ENCODE measurements at regions not wholly inside any gene's neighbourhood (a gene's known extent, or its start where the extent isn't known, plus 50 kb on each side); places are given as distances from the start of the nearest gene placed in this dataset.

DNA sequence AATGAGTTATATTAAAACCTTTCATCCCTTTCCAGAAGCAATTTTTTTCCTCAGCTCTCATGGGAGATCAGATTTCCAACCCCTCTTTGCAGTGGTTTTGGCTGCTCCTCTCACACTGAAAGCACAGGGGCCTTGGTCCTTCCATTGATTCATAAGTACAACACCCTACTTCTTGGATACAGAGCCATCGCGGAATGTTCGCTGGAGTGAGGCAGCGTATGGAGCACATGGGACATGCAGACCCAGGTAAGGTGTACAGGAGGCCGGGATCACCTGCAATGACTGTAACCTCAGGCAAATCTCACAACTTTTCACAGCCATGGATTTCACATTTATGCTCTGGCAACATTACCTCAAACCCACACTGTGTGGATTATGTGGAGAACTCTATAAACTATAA is 75.2 kb upstream of the HEY2 start:
- H3K27me3 ChIP-seq: no peaks in the 10 kb centered on the region
- TF ChIP-seq CTCF (IDR thresholded peaks at IDR 0.05): no peak
- TF ChIP-seq POLR2AphosphoS5 (IDR thresholded peaks at IDR 0.05): no peak
- no peak for TF ChIP-seq EP300 (IDR thresholded peaks at IDR 0.05)
- TF ChIP-seq POLR2A (IDR thresholded peaks at IDR 0.05; ENCODE audit: low read depth): no peak
- H3K4me3 ChIP-seq: no peak overlapping the region
- intact Hi-C loops (cut with DNase I): no loop called here
- H3K36me3 ChIP-seq: no peaks in the 10 kb centered on the region
- H3K27ac ChIP-seq (replicated peaks in 1 of 4): no peak overlapping the region
- WGBS: 79% methylated on average over 5 of the region's 5 CpGs
- peaks cover 0 to 51% (median 17%) of the 10 kb centered on the region in 4 donors for H3K4me1 ChIP-seq
- DNase-seq (ENCODE audit: extremely low spot score): no peak
- no peaks in the 10 kb centered on the region for H3K9me3 ChIP-seq

- intact Hi-C loops (cut with DNase I): no loop called here
- H3K27me3 ChIP-seq: no peaks in the 10 kb centered on the region
- 43% methylated on average over 4 of the region's 4 CpGs for WGBS
Observed at GRCh38 chr6:125678601-125679000, 70.8 kb upstream of the HEY2 start.

GRCh38 chr6:125679128-125679527 is 70.3 kb upstream of the HEY2 start:
- Histone ChIP-seq H3K9me3 (no peaks in the 10 kb centered on the region), H3K27me3 (no peaks in the 10 kb centered on the region), H3K36me3 (no peaks in the 10 kb centered on the region), H3K27ac (replicated peaks in 1 of 4) (no peak overlapping the region), H3K4me3 (no peak overlapping the region), H3K4me1 (peaks cover 0 to 26% (median 2%) of the 10 kb centered on the region in 4 donors)
- no peak for DNase-seq (ENCODE audit: extremely low spot score)
- no peak for TF ChIP-seq POLR2AphosphoS5 (IDR thresholded peaks at IDR 0.05)
- no peak for TF ChIP-seq POLR2A (IDR thresholded peaks at IDR 0.05; ENCODE audit: low read depth)
- no peak for TF ChIP-seq CTCF (IDR thresholded peaks at IDR 0.05)
- TF ChIP-seq EP300 (IDR thresholded peaks at IDR 0.05): no peak
- 80% methylated on average over 4 of the region's 4 CpGs for WGBS
- intact Hi-C loops (cut with DNase I): no loop called here

More at GRCh38 chr6:125678601-125679000, 70.8 kb upstream of the HEY2 start:
- H3K27ac ChIP-seq (replicated peaks in 1 of 4): no peak overlapping the region
- no peaks in the 10 kb centered on the region for H3K36me3 ChIP-seq
- no peak for DNase-seq (ENCODE audit: extremely low spot score)
- TF ChIP-seq POLR2A (IDR thresholded peaks at IDR 0.05; ENCODE audit: low read depth): no peak
- no peak for TF ChIP-seq CTCF (IDR thresholded peaks at IDR 0.05)
- no peak for TF ChIP-seq POLR2AphosphoS5 (IDR thresholded peaks at IDR 0.05)
- no peak for TF ChIP-seq EP300 (IDR thresholded peaks at IDR 0.05)
- H3K4me1 ChIP-seq: peaks cover 0 to 31% (median 4%) of the 10 kb centered on the region in 4 donors
- no peak overlapping the region for H3K4me3 ChIP-seq
- H3K9me3 ChIP-seq: no peaks in the 10 kb centered on the region

- Histone ChIP-seq H3K4me3 (no peak overlapping the region), H3K27ac (replicated peaks in 1 of 4) (no peak overlapping the region), H3K4me1 (peaks cover 0 to 23% (median 0%) of the 10 kb centered on the region in 4 donors), H3K36me3 (no peaks in the 10 kb centered on the region), H3K27me3 (no peaks in the 10 kb centered on the region), H3K9me3 (no peaks in the 10 kb centered on the region)
- DNase-seq (ENCODE audit: extremely low spot score): no peak
- intact Hi-C loops (cut with DNase I): no loop called here
- 66% methylated on average over 2 of the region's 2 CpGs for WGBS
- TF ChIP-seq POLR2A (IDR thresholded peaks at IDR 0.05; ENCODE audit: low read depth): no peak
- no peak for TF ChIP-seq CTCF (IDR thresholded peaks at IDR 0.05)
- TF ChIP-seq EP300 (IDR thresholded peaks at IDR 0.05): no peak
- TF ChIP-seq POLR2AphosphoS5 (IDR thresholded peaks at IDR 0.05): no peak
Observed at GRCh38 chr6:125679651-125680050, 69.8 kb upstream of the HEY2 start.

GRCh38 chr6:125682939-125683338 is 66.5 kb upstream of the HEY2 start:
- Histone ChIP-seq H3K36me3 (no peaks in the 10 kb centered on the region), H3K4me3 (no peak overlapping the region), H3K27me3 (no peaks in the 10 kb centered on the region), H3K27ac (replicated peaks in 1 of 4) (no peak overlapping the region), H3K4me1 (peaks cover 0 to 12% (median 0%) of the 10 kb centered on the region in 4 donors), H3K9me3 (no peaks in the 10 kb centered on the region)
- TF ChIP-seq CTCF (IDR thresholded peaks at IDR 0.05): no peak
- TF ChIP-seq EP300 (IDR thresholded peaks at IDR 0.05): no peak
- TF ChIP-seq POLR2A (IDR thresholded peaks at IDR 0.05; ENCODE audit: low read depth): no peak
- TF ChIP-seq POLR2AphosphoS5 (IDR thresholded peaks at IDR 0.05): no peak
- DNase-seq (ENCODE audit: extremely low spot score): no peak
- intact Hi-C loops (cut with DNase I): no loop called here
